Endothelial cell of umbilical vein (primary cell): ENCODE measurements at regions not wholly inside any gene's neighbourhood (a gene's known extent, or its start where the extent isn't known, plus 50 kb on each side); places are given as distances from the start of the nearest gene placed in this dataset.

Source experiments
- BruUV-seq: library from RNA; stranded (reverse); fragments of 400-500 nt; replicated peaks from 2 replicates; lab custom pipeline; 2021; lab: Mats Ljungman, UMichigan
- CTCF ChIA-PET: fragments of 300-600, 350-600 bp; sonication (Branson Sonifier 250); formaldehyde crosslinking; loops from one replicate; lab custom pipeline; 2021; ENCODE audit warnings: antibody characterized with exemption, inconsistent platforms; lab: Charles Lee
- POLR2A ChIA-PET: fragments of 300-600, 350-600 bp; sonication (Branson Sonifier 250); formaldehyde crosslinking; loops from one replicate; lab custom pipeline; 2021; ENCODE audit warnings: antibody characterized with exemption, inconsistent platforms; lab: Charles Lee
- DNase-seq: peaks from one replicate; pipeline ENCODE4 v3.0.0-alpha.2; 2011; ENCODE audit warnings: low read depth, low spot score
- FAIRE-seq: peaks from 2 replicates; lab custom pipeline; 2011; peaks lifted over from hg19 to GRCh38; lab: Jason Lieb, UNC
- H2AFZ ChIP-seq: 2 replicates; pipeline ENCODE4 v1.6.0; 2012; ENCODE audit warnings: low read depth, low read length, control low read depth, inconsistent platforms
- H3K27ac ChIP-seq: 2 replicates; pipeline ENCODE4 v1.5.1; 2011; ENCODE audit warnings: low read depth, mild to moderate bottlenecking, control low read depth, low read length, moderate library complexity; ENCODE audit not compliant: insufficient read depth
- H3K27me3 ChIP-seq, 2 experiments: 2 replicates each; pipeline versions ENCODE4 v1.6.0 to v1.6.1; 2011; ENCODE audit warnings: low read length in 2 of 2, mixed read lengths in 1 of 2; ENCODE audit not compliant: control insufficient read depth in 2 of 2, insufficient read depth in 2 of 2
- H3K36me3 ChIP-seq, 2 experiments: 2 replicates in 1 of 2; 3 replicates in 1 of 2; pipeline ENCODE4 v1.5.1; 2011; ENCODE audit warnings: low read length in 2 of 2, mild to moderate bottlenecking in 1 of 2, moderate library complexity in 1 of 2; ENCODE audit not compliant: control insufficient read depth in 2 of 2, insufficient read depth in 2 of 2; ENCODE audit errors: extremely low read depth in 1 of 2
- H3K4me1 ChIP-seq: 3 replicates; pipeline ENCODE4 v1.5.1; 2011; ENCODE audit warnings: mild to moderate bottlenecking, low read length; ENCODE audit not compliant: control insufficient read depth, insufficient read depth; ENCODE audit errors: extremely low read depth
- H3K4me2 ChIP-seq: 2 replicates; pipeline ENCODE4 v1.6.1; 2011; ENCODE audit warnings: low read length, control low read depth, mixed read lengths; ENCODE audit not compliant: insufficient read depth
- H3K4me3 ChIP-seq, 3 experiments: fragments of 200-600 bp in 1 of 3; sonication (generic), shearing (Covaris generic) in 1 of 3; replicated peaks in 1 of 3; 2 replicates each; pipeline ENCODE4 v1.5.1; 2011 to 2016; ENCODE audit warnings: control low read depth in 3 of 3, low read length in 3 of 3, mild to moderate bottlenecking in 2 of 3, inconsistent platforms in 1 of 3, low read depth in 1 of 3, moderate library complexity in 1 of 3; ENCODE audit not compliant: insufficient read depth in 1 of 3
- H3K79me2 ChIP-seq: 2 replicates; pipeline ENCODE4 v1.6.0; 2012; ENCODE audit warnings: low read length, inconsistent platforms; ENCODE audit not compliant: control insufficient read depth, insufficient read depth
- H3K9ac ChIP-seq: replicated peaks from 2 replicates; pipeline ENCODE3; 2011; ENCODE audit warnings: low read length, control low read depth; ENCODE audit not compliant: insufficient read depth; ENCODE audit errors: extremely low read depth
- H3K9me1 ChIP-seq: replicated peaks from 3 replicates; pipeline ENCODE4 v1.6.0; 2011; ENCODE audit warnings: mild to moderate bottlenecking, low read length; ENCODE audit not compliant: control insufficient read depth, insufficient read depth; ENCODE audit errors: extremely low read depth
- H3K9me3 ChIP-seq: replicated peaks from 2 replicates; pipeline ENCODE4 v1.5.1; 2012; ENCODE audit warnings: low read length, inconsistent platforms; ENCODE audit not compliant: control insufficient read depth, insufficient read depth
- H4K20me1 ChIP-seq: replicated peaks from 2 replicates; pipeline ENCODE3; 2011; ENCODE audit warnings: mild to moderate bottlenecking, low read length; ENCODE audit not compliant: control insufficient read depth, insufficient read depth; ENCODE audit errors: extremely low read depth
- CTCF ChIP-seq, 2 donors: IDR thresholded peaks; 1 replicate in 1 of 2; 2 replicates in 1 of 2; pipeline ENCODE4 v1.5.1; 2011; ENCODE audit warnings: low read length in 2 of 2, mild to moderate bottlenecking in 2 of 2, moderate library complexity in 2 of 2, control low read depth in 1 of 2, inconsistent platforms in 1 of 2, low read depth in 1 of 2; ENCODE audit not compliant: insufficient read depth in 1 of 2; ENCODE audit errors: extremely low read depth in 1 of 2
- EZH2 ChIP-seq: IDR thresholded peaks from 2 replicates; pipeline ENCODE4 v1.6.1; 2012; ENCODE audit warnings: borderline replicate concordance, low read depth, mild to moderate bottlenecking, moderate library complexity, low read length, inconsistent platforms; ENCODE audit not compliant: severe bottlenecking
- FOS ChIP-seq: IDR thresholded peaks from 2 replicates; pipeline ENCODE4 v1.6.1; 2011; ENCODE audit warnings: mild to moderate bottlenecking, low read length, moderate library complexity, borderline replicate concordance; ENCODE audit not compliant: insufficient read depth
- GATA2 ChIP-seq: IDR thresholded peaks from 2 replicates; pipeline ENCODE4 v1.7.0; 2011; ENCODE audit warnings: low read depth, mild to moderate bottlenecking, moderate library complexity, mixed read lengths, low read length; ENCODE audit not compliant: insufficient read length, insufficient read depth
- JUN ChIP-seq: IDR thresholded peaks from 2 replicates; pipeline ENCODE4 v1.6.1; 2011; ENCODE audit warnings: borderline replicate concordance, low read depth; ENCODE audit not compliant: insufficient read length, insufficient read depth
- MAX ChIP-seq: IDR thresholded peaks from 2 replicates; pipeline ENCODE4 v1.6.1; 2011; ENCODE audit not compliant: insufficient read depth, insufficient read length
- MYC ChIP-seq: IDR thresholded peaks from one replicate; pipeline ENCODE4 v1.6.1; 2011; ENCODE audit warnings: mild to moderate bottlenecking, low read depth, low read length
- POLR2A ChIP-seq: IDR thresholded peaks from 2 replicates; pipeline ENCODE4 v1.6.1; 2012; ENCODE audit warnings: low read depth, mild to moderate bottlenecking, control low read depth, low read length
- POLR2AphosphoS5 ChIP-seq: IDR thresholded peaks from 2 replicates; pipeline ENCODE4 v1.6.1; 2012; ENCODE audit warnings: low read depth, mild to moderate bottlenecking, control low read depth, low read length, moderate library complexity; ENCODE audit not compliant: insufficient read depth
- dilution Hi-C: fragments of 300-500 bp; cut with MboI; formaldehyde crosslinking; loops from one replicate; pipeline ENCODE4 v1.15.0; 2019; ENCODE audit warnings: low sequenced_read_pairs; ENCODE audit not compliant: extremely low pct_ligation_motif_present
- intact Hi-C: fragments of 100-400 bp; cut with micrococcal nuclease; formaldehyde crosslinking; loops from one replicate; pipeline ENCODE4 v1.10.0; 2022

DNA sequence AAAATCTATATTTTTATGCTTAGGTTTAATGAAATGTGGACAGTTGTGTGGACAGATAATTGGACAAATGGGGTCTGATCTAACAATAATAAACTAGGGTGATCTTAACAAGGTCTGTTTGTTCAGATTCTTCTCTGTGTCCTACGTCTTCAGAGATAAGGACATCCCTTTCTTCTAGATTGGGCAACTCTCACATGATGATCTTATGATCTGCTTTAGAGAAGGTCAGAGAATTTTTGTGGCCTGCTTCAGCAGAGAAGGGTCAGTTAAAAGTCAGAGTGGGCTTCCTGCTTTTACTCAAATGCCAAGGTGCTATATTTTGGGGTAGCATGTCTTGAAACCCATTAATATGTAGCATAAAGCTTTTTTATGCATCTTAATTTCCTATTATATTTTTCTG, 63.8 kb upstream of the RGMB start:
- no peak for FAIRE-seq
- TF ChIP-seq EZH2 (no peak), CTCF (IDR thresholded peaks at IDR 0.05; ENCODE audit: extremely low read depth in 1 of 2, insufficient read depth in 1 of 2, low read depth in 1 of 2, low read length in 2 of 2) (no peak)

DNA sequence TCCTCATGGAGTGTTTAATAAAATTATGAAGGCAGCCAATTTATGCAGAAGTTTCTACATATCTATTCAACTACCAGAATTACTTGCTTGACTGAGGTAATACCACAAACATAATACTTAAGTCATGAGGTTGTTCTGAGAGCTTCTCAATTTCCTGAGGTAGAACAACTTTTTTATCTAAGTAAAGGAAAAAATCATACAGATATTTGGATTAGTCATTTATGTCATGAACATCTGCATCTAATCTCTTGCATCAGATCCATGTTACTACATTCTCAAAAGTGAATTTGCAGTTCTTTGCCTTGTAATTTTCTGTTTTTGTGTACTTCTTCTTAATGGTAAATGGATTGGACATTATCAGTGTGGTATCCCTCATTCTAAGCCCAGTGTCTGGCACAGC, 60.4 kb upstream of the RGMB start:
- Histone ChIP-seq H2AFZ (no peak overlapping the region), H3K9ac (no peak overlapping the region), H3K79me2 (no peaks in the 10 kb centered on the region), H3K9me1 (no peaks in the 10 kb centered on the region), H3K4me2 (no peak overlapping the region), H4K20me1 (no peaks in the 10 kb centered on the region), H3K4me1 (no peaks in the 10 kb centered on the region), H3K36me3 (no peaks in the 10 kb centered on the region), H3K27me3 (no peaks in the 10 kb centered on the region), H3K4me3 (no peak overlapping the region), H3K27ac (no peak overlapping the region), H3K9me3 (no peaks in the 10 kb centered on the region)
- intact Hi-C loops: no loop called here
- TF ChIP-seq CTCF (IDR thresholded peaks at IDR 0.05; ENCODE audit: extremely low read depth in 1 of 2, insufficient read depth in 1 of 2, low read depth in 1 of 2, low read length in 2 of 2) (no peak), JUN (no peak), POLR2A (no peak), MAX (no peak), POLR2AphosphoS5 (no peak), EZH2 (no peak), GATA2 (no peak), FOS (no peak), MYC (no peak)
- no TSS peak for BruUV-seq
- ChIA-PET POLR2A (no interaction called here), CTCF (no interaction called here)
- DNase-seq (no peak), FAIRE-seq (no peak)
- dilution Hi-C loops: no loop called here

More for the DNA sequence above, 63.8 kb upstream of the RGMB start:
- Histone ChIP-seq H3K36me3 (no peaks in the 10 kb centered on the region), H2AFZ (no peak overlapping the region), H3K27ac (no peak overlapping the region), H3K9me1 (no peaks in the 10 kb centered on the region), H4K20me1 (no peaks in the 10 kb centered on the region), H3K4me1 (no peaks in the 10 kb centered on the region), H3K9ac (no peak overlapping the region), H3K27me3 (no peaks in the 10 kb centered on the region), H3K4me2 (no peak overlapping the region), H3K79me2 (no peaks in the 10 kb centered on the region), H3K4me3 (no peak overlapping the region), H3K9me3 (no peaks in the 10 kb centered on the region)
- CTCF ChIA-PET: no interaction called here
- POLR2A ChIA-PET: no interaction called here
- DNase-seq: no peak
- intact Hi-C loops: no loop called here
- BruUV-seq: no TSS peak
- dilution Hi-C loops: no loop called here
